ENCODE measurements at regions not wholly inside any gene's neighbourhood (a gene's known extent, or its start where the extent isn't known, plus 50 kb on each side); places are given as distances from the start of the nearest gene placed in this dataset.

- Histone ChIP-seq H3K4me2 (no peak overlapping the region), H3K27ac (ENCODE audit: low read depth in 2 of 2, low read length in 1 of 2) (no peak overlapping the region), H3K4me1 (ENCODE audit: control insufficient read depth in 1 of 2, insufficient read depth in 2 of 2, low read depth in 1 of 2, low read length in 1 of 2) (no peaks in the 10 kb centered on the region), H3K9me2 (no peaks in the 10 kb centered on the region), H3K27me3 (ENCODE audit: insufficient read depth) (peaks cover 17% of the 10 kb centered on the region), H3F3A (replicated peaks; ENCODE audit: insufficient read depth) (no peaks in the 10 kb centered on the region), H3K9me3 (0 out of 2 replicates have a peak, but pooled peaks cover 4% of the 10 kb centered on the region), H2AFZ (ENCODE audit: low read depth) (no peak overlapping the region), H3K9ac (no peak overlapping the region), H3K36me3 (replicated peaks in 1 of 2; ENCODE audit: control insufficient read depth in 1 of 2, insufficient read depth in 2 of 2, low read length in 1 of 2) (no peaks in the 10 kb centered on the region), H3K79me2 (ENCODE audit: insufficient read depth) (no peaks in the 10 kb centered on the region), H4K20me1 (ENCODE audit: insufficient read depth) (no peaks in the 10 kb centered on the region), H3K4me3 (ENCODE audit: low read depth in 2 of 2, low read length in 1 of 2) (no peak overlapping the region)
- no peak for TF ChIP-seq POLR2AphosphoS5 (IDR thresholded peaks at IDR 0.05; ENCODE audit: low read depth, low read length)
- no peak for TF ChIP-seq PBX3 (IDR thresholded peaks at IDR 0.05)
- no peak for TF ChIP-seq MAX (IDR thresholded peaks at IDR 0.05; ENCODE audit: low read depth)
- TF ChIP-seq EZH2phosphoT487 (IDR thresholded peaks at IDR 0.05; ENCODE audit: borderline replicate concordance, low read depth): no peak
- no peak for TF ChIP-seq GATA2 (CRISPR knock-in tag; IDR thresholded peaks at IDR 0.05)
- TF ChIP-seq RAD21 (IDR thresholded peaks at IDR 0.05; ENCODE audit: low read length): no peak
- TF ChIP-seq USF2 (IDR thresholded peaks at IDR 0.05; ENCODE audit: borderline replicate concordance, low read depth, low read length): no peak
- TF ChIP-seq TCF12 (IDR thresholded peaks at IDR 0.05): no peak
- TF ChIP-seq REST (IDR thresholded peaks at IDR 0.05; ENCODE audit: low read depth, low read length): no peak
- no peak for TF ChIP-seq CHD2 (IDR thresholded peaks at IDR 0.05; ENCODE audit: low read length, partially characterized antibody)
- TF ChIP-seq RCOR1 (IDR thresholded peaks at IDR 0.05; ENCODE audit: low read length): no peak
- TF ChIP-seq RXRA (IDR thresholded peaks at IDR 0.05; ENCODE audit: borderline replicate concordance, low read depth): no peak
- no peak for TF ChIP-seq MXI1 (IDR thresholded peaks at IDR 0.05; ENCODE audit: low read depth, low read length)
- no peak for TF ChIP-seq IRF3 (IDR thresholded peaks at IDR 0.05; ENCODE audit: low read depth, low read length)
- TF ChIP-seq ZBTB33 (IDR thresholded peaks at IDR 0.05; ENCODE audit: borderline replicate concordance, low read depth): no peak
- no peak for DNase-seq
- WGBS (ENCODE audit: low lambda C conversion rate): 3% methylated on average over 2 of the region's 2 CpGs
- CTCF ChIA-PET: interaction anchor here (1.9 kb wide), 1 partner anchor 60 kb away, joined by 6 read pairs; no protein-coding TSS in a partner anchor
- POLR2A ChIA-PET: no interaction called here
These were observed 230.0 kb downstream of the SNX13 start for GRCh38 chr7:17710312-17710711.

Data from SK-N-SH (cell line).